ENCODE measurements at regions not wholly inside any gene's neighbourhood (a gene's known extent, or its start where the extent isn't known, plus 50 kb on each side); places are given as distances from the start of the nearest gene placed in this dataset.

- no peak for DNase-seq (ENCODE audit: low read depth)
- TF ChIP-seq, protein P1, sequence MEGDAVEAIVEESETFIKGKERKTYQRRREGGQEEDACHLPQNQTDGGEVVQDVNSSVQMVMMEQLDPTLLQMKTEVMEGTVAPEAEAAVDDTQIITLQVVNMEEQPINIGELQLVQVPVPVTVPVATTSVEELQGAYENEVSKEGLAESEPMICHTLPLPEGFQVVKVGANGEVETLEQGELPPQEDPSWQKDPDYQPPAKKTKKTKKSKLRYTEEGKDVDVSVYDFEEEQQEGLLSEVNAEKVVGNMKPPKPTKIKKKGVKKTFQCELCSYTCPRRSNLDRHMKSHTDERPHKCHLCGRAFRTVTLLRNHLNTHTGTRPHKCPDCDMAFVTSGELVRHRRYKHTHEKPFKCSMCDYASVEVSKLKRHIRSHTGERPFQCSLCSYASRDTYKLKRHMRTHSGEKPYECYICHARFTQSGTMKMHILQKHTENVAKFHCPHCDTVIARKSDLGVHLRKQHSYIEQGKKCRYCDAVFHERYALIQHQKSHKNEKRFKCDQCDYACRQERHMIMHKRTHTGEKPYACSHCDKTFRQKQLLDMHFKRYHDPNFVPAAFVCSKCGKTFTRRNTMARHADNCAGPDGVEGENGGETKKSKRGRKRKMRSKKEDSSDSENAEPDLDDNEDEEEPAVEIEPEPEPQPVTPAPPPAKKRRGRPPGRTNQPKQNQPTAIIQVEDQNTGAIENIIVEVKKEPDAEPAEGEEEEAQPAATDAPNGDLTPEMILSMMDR (IDR thresholded peaks at IDR 0.05; ENCODE audit: low read depth, low read length, missing control alignments) = no peak
- H3K4me3 ChIP-seq (ENCODE audit: low read depth, low read length) = no peak overlapping the region
Measured at GRCh38 chr2:236912326-236913120, 173.2 kb upstream of the COPS8 start.

DNA sequence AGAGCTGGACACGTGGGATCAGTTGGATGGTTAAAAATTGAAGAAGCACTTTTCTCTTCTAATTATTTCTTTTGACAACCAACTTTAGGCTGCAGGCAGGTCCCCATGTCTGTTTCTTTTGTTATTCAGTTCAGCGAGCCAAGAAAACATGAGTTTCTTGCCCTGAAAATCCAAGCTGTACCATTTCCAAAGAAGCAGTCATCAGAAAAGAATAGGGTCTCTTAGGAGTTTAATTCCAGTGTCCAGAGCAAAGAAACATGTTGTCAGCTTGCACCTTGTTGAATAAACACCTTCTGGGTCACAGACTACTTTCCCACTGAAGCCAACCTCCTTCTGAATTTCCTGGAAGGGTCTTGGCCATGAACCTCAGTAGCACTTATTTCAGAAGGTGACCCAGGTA, 170.5 kb upstream of the COPS8 start:
- no peak for DNase-seq (ENCODE audit: low read depth)
- TF ChIP-seq, protein P1 (IDR thresholded peaks at IDR 0.05; ENCODE audit: low read depth, low read length, missing control alignments) = no peak
- no peak overlapping the region for H3K4me3 ChIP-seq (ENCODE audit: low read depth, low read length)

- TF ChIP-seq, protein P1 (IDR thresholded peaks at IDR 0.05; ENCODE audit: low read depth, low read length, missing control alignments) = no peak
- DNase-seq (ENCODE audit: low read depth) = no peak
- H3K4me3 ChIP-seq (ENCODE audit: low read depth, low read length) = no peak overlapping the region
Measured at GRCh38 chr2:236915726-236916125, 170.0 kb upstream of the COPS8 start.

GRCh38 chr2:236916181-236916580, 169.5 kb upstream of the COPS8 start:
- DNase-seq (ENCODE audit: low read depth) = no peak
- no peak overlapping the region for H3K4me3 ChIP-seq (ENCODE audit: low read depth, low read length)
- TF ChIP-seq, protein P1 (IDR thresholded peaks at IDR 0.05; ENCODE audit: low read depth, low read length, missing control alignments) = no peak

DNA sequence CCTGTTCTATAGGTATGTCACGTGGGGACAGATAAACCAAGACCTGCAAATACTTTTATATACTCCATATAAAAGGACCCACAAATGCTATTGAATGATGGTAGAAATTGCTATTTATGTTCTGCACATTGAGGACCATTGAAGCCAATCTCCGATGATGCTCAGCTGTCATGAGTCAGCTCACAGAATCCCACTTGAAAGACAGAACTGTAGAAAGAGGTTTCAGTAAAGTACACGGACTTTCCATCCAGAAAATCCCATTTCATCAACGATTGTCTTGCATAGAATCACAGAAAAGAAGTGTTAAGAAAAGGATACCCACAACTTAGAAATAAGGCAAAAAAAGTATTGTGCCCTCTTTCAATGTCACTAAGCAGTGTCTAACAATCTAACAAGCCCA, 169.0 kb upstream of the COPS8 start:
- TF ChIP-seq, protein P1 (IDR thresholded peaks at IDR 0.05; ENCODE audit: low read depth, low read length, missing control alignments) = no peak
- no peak overlapping the region for H3K4me3 ChIP-seq (ENCODE audit: low read depth, low read length)
- no peak for DNase-seq (ENCODE audit: low read depth)

GRCh38 chr2:236917164-236917563, 168.5 kb upstream of the COPS8 start:
- no peak for DNase-seq (ENCODE audit: low read depth)
- H3K4me3 ChIP-seq (ENCODE audit: low read depth, low read length) = no peak overlapping the region
- TF ChIP-seq, protein P1 (IDR thresholded peaks at IDR 0.05; ENCODE audit: low read depth, low read length, missing control alignments) = no peak

DNA sequence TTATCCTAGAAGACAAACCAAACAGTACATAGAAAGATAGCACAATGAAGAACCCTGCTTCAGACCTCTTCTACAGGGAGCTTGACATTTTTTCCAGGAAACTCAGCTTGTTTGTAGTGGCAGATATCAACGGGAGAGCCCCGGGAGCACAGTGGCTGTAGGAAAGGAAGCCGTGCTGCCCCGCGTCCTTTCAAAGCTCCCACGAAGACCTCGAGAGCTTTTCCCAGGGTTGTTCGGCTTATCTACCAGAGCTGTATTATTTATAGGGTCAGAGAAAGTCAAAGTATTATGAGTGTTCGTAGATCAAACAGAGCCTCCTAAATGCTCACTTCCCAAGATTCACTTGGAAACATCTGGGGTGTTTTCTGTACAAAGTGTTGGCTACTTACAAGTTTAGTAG, 167.1 kb upstream of the COPS8 start:
- no peak for DNase-seq (ENCODE audit: low read depth)
- H3K4me3 ChIP-seq (ENCODE audit: low read depth, low read length) = no peak overlapping the region
- TF ChIP-seq, protein P1 (IDR thresholded peaks at IDR 0.05; ENCODE audit: low read depth, low read length, missing control alignments) = no peak

Measured in GM12864 (cell line).